ENCODE measurements at regions not wholly inside any gene's neighbourhood (a gene's known extent, or its start where the extent isn't known, plus 50 kb on each side); places are given as distances from the start of the nearest gene placed in this dataset.
"Not testable (repeated sequence)": the region's sequence is repeated elsewhere in the genome, so short reads cannot be mapped to it uniquely, and the experiment has no call there.

DNA sequence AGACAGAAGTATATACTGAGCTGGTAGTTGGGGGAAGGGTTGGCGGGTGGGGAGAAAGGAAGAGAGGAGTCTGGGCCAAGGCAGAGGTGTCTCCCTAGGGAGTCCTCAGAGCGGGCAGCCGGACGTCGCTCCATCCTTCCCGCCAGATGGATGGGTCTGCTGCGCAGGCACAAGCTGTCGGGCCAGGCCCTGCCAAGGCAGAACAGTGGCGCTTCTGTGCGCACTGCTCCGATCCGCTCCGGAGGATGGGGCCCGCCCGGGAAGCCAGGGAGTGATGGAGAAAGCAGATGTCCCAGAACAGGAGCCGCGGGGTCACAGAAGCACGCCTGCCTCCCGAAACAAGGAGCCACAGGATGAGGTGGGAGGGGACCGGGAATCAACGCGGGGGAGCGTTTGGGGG, 941.4 kb upstream of the DEFB115 start:
- TF ChIP-seq, protein P1, sequence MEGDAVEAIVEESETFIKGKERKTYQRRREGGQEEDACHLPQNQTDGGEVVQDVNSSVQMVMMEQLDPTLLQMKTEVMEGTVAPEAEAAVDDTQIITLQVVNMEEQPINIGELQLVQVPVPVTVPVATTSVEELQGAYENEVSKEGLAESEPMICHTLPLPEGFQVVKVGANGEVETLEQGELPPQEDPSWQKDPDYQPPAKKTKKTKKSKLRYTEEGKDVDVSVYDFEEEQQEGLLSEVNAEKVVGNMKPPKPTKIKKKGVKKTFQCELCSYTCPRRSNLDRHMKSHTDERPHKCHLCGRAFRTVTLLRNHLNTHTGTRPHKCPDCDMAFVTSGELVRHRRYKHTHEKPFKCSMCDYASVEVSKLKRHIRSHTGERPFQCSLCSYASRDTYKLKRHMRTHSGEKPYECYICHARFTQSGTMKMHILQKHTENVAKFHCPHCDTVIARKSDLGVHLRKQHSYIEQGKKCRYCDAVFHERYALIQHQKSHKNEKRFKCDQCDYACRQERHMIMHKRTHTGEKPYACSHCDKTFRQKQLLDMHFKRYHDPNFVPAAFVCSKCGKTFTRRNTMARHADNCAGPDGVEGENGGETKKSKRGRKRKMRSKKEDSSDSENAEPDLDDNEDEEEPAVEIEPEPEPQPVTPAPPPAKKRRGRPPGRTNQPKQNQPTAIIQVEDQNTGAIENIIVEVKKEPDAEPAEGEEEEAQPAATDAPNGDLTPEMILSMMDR (IDR thresholded peaks at IDR 0.05), result not testable (repeated sequence)
- TF ChIP-seq POLR2A (IDR thresholded peaks at IDR 0.05), result not testable (repeated sequence)
